GM21576 (cell line): ENCODE measurements at regions not wholly inside any gene's neighbourhood (a gene's known extent, or its start where the extent isn't known, plus 50 kb on each side); places are given as distances from the start of the nearest gene placed in this dataset.

Experiments
- ATAC-seq: cut with Tn5 transposase; IDR thresholded peaks from one replicate; pipeline ENCODE4 v1.9.1; 2021; ENCODE audit warnings: mild to moderate bottlenecking, moderate library complexity; ENCODE audit not compliant: unreplicated experiment

DNA sequence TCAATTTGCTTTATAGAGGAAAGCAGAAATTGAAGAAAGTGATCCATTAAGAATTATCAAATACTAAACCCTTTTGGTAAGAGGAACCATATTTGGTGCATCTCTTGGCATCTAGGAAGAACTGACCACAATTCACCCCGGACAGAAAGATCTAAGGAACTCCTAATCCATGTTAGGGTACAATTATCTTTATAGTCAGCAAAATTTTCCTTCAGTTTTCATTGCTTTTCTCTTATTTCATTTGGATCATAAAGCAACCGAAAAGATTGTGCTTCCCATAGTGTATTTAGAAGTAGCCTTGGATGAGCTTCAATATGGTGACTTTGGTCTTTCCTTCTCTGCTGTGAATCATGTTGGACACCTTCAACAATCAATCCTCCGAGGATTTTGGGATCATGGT, 50.1 kb upstream of the IGFBP5 start:
- ATAC-seq: no peak
